Neuronal stem cell (in vitro differentiated cells): ENCODE measurements at regions not wholly inside any gene's neighbourhood (a gene's known extent, or its start where the extent isn't known, plus 50 kb on each side); places are given as distances from the start of the nearest gene placed in this dataset.

Experiments used
- DNase-seq: peaks from one replicate; pipeline ENCODE4 v3.0.0-alpha.2; 2013; ENCODE audit warnings: low spot score
- H2AFZ ChIP-seq: one replicate; pipeline ENCODE4 v1.6.1; 2013; ENCODE audit warnings: mild to moderate bottlenecking, low read length, inconsistent platforms
- H2AK5ac ChIP-seq: 2 replicates; pipeline ENCODE4 v1.6.1; 2013; ENCODE audit warnings: low read depth, mild to moderate bottlenecking, inconsistent platforms, low read length, moderate library complexity, mixed read lengths
- H2BK120ac ChIP-seq: 2 replicates; pipeline ENCODE4 v1.6.1; 2013; ENCODE audit warnings: low read depth, mild to moderate bottlenecking, inconsistent platforms, low read length, moderate library complexity, mixed read lengths
- H2BK12ac ChIP-seq: one replicate; pipeline ENCODE4 v1.6.1; 2013; ENCODE audit warnings: low read length, inconsistent platforms
- H2BK15ac ChIP-seq: 2 replicates; pipeline ENCODE4 v1.6.1; 2013; ENCODE audit warnings: mild to moderate bottlenecking, low read length, inconsistent platforms, mixed read lengths
- H2BK5ac ChIP-seq: one replicate; pipeline ENCODE4 v1.6.1; 2013; ENCODE audit warnings: inconsistent platforms, mild to moderate bottlenecking, low read length, moderate library complexity
- H3K14ac ChIP-seq: one replicate; pipeline ENCODE4 v1.6.1; 2013; ENCODE audit warnings: low read length, inconsistent platforms
- H3K18ac ChIP-seq: 2 replicates; pipeline ENCODE4 v1.6.1; 2013; ENCODE audit warnings: low read length, inconsistent platforms
- H3K23ac ChIP-seq: 2 replicates; pipeline ENCODE4 v1.6.1; 2013; ENCODE audit warnings: low read depth, mild to moderate bottlenecking, mixed read lengths, low read length, inconsistent platforms; ENCODE audit not compliant: poor library complexity
- H3K27ac ChIP-seq: replicated peaks from 3 replicates; pipeline ENCODE4 v1.5.1; 2013; ENCODE audit warnings: low read length, inconsistent platforms
- H3K27me3 ChIP-seq, 3 experiments: 2 replicates each; pipeline ENCODE4 v1.6.1; 2013; ENCODE audit warnings: low read length in 3 of 3, mild to moderate bottlenecking in 2 of 3, inconsistent platforms in 1 of 3, low read depth in 1 of 3, mixed read lengths in 1 of 3, moderate library complexity in 1 of 3; ENCODE audit not compliant: control insufficient read depth in 3 of 3, insufficient read depth in 3 of 3
- H3K36me3 ChIP-seq, 2 donors: replicated peaks in 1 of 2; 2 replicates each; pipeline ENCODE4 v1.6.1; 2013; ENCODE audit warnings: low read length in 2 of 2; ENCODE audit not compliant: control insufficient read depth in 2 of 2, insufficient read depth in 2 of 2
- H3K4ac ChIP-seq: 2 replicates; pipeline ENCODE4 v1.6.1; 2013; ENCODE audit warnings: inconsistent platforms, mild to moderate bottlenecking, low read length, moderate library complexity
- H3K4me1 ChIP-seq, 2 donors: 1 replicate in 1 of 2; 2 replicates in 1 of 2; pipeline ENCODE4 v1.6.1; 2013; ENCODE audit warnings: low read length in 2 of 2, low read depth in 1 of 2; ENCODE audit not compliant: control insufficient read depth in 2 of 2, insufficient read depth in 1 of 2
- H3K4me2 ChIP-seq: one replicate; pipeline ENCODE4 v1.6.1; 2013; ENCODE audit warnings: mild to moderate bottlenecking, low read length, inconsistent platforms; ENCODE audit not compliant: insufficient read depth, poor library complexity, severe bottlenecking
- H3K4me3 ChIP-seq, 2 donors: 2 replicates each; pipeline ENCODE4 v1.5.1; 2013; ENCODE audit warnings: low read length in 2 of 2, mild to moderate bottlenecking in 2 of 2, inconsistent platforms in 1 of 2, moderate library complexity in 1 of 2
- H3K79me1 ChIP-seq: one replicate; pipeline ENCODE4 v1.6.1; 2013; ENCODE audit warnings: low read depth, mild to moderate bottlenecking, inconsistent platforms, low read length, moderate library complexity
- H3K9ac ChIP-seq: one replicate; pipeline ENCODE4 v1.6.1; 2013; ENCODE audit warnings: mild to moderate bottlenecking, low read depth, low read length, inconsistent platforms; ENCODE audit not compliant: poor library complexity
- H3K9me3 ChIP-seq, 2 donors: replicated peaks in 1 of 2; 2 replicates each; pipeline versions ENCODE3 to v1.6.1; 2013; ENCODE audit warnings: low read length in 2 of 2, mild to moderate bottlenecking in 2 of 2, inconsistent platforms in 1 of 2, low read depth in 1 of 2, mixed read lengths in 1 of 2, moderate library complexity in 1 of 2; ENCODE audit not compliant: control insufficient read depth in 2 of 2, insufficient read depth in 1 of 2
- H4K8ac ChIP-seq: one replicate; pipeline ENCODE4 v1.6.1; 2013; ENCODE audit warnings: low read depth, mild to moderate bottlenecking, inconsistent platforms, low read length, moderate library complexity
- H4K91ac ChIP-seq: one replicate; pipeline ENCODE4 v1.6.1; 2013; ENCODE audit warnings: low read length, low read depth, mild to moderate bottlenecking, inconsistent platforms; ENCODE audit not compliant: poor library complexity
- WGBS, 2 donors: extraction: QIAGEN DNeasy Blood & Tissue Kit; methylation state at CpG; one replicate each; pipeline ENCODE4 v1.1.7; 2013; ENCODE audit warnings: missing lambda C conversion rate in 2 of 2, mixed read lengths in 1 of 2; ENCODE audit not compliant: insufficient read length in 2 of 2, insufficient replicate concordance in 1 of 2; ENCODE audit errors: extremely low coverage in 2 of 2; 5-methylcytosine and 5-hydroxymethylcytosine counted together

DNA sequence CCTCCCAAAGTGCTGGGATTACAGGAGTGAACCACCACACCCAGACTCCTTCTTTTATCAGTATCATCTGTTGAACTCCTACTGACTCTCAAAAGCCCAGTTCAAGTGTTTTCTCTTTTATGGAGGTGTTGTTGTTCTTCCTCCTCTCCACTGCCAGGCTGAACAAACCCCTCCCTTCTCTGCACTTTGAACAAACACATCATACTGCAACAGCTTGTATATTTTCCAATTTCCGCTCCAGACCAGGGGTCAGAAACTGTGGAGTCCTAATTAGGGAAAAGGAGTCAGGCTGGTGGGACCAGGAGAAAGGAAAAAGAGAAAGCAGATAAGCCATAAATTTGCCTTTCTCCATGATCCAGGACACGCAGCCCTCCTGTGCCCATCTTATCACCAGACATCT lies 148.1 kb upstream of the HMHB1 start:
- Histone ChIP-seq H3K4me1 (no peaks in the 10 kb centered on the region), H2BK12ac (no peak overlapping the region), H4K8ac (no peak overlapping the region), H2AFZ (no peak overlapping the region), H3K9me3 (no peaks in the 10 kb centered on the region), H3K18ac (no peak overlapping the region), H3K27ac (no peak overlapping the region), H2BK5ac (no peak overlapping the region), H3K4me2 (no peak overlapping the region), H3K79me1 (no peaks in the 10 kb centered on the region), H3K4me3 (no peak overlapping the region), H3K14ac (no peak overlapping the region), H2BK15ac (no peak overlapping the region), H4K91ac (no peak overlapping the region), H3K23ac (no peak overlapping the region), H3K27me3 (no peaks in the 10 kb centered on the region), H2AK5ac (no peak overlapping the region), H2BK120ac (no peak overlapping the region), H3K4ac (no peak overlapping the region), H3K36me3 (no peaks in the 10 kb centered on the region), H3K9ac (no peak overlapping the region)
- no peak for DNase-seq
- no CpG with 5 or more reads among the region's 2 CpGs for WGBS, 2 donors

DNA sequence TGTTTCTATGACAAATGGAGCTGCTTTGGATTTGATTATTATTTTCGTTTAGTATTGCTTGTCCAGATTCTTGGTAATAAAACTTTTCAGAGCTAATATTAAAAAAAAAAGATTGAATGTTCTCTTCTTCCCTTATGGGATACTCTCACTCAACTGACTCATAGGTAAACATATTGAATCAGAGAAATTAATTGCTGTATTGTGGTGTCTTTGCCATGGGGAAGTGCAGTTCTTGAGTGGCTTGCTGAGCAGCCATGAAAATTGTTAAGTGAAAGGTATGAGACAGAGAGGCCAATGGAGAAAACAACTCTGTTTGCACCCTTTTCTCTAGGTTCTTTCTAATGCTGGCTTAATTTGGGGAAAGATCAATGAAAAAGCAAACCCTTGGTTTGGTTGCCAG lies 149.9 kb upstream of the HMHB1 start:
- no CpG with 5 or more reads among the region's 1 CpG for WGBS, 2 donors
- no peak overlapping the region for H3K14ac ChIP-seq
- no peak overlapping the region for H3K27ac ChIP-seq
- no peak overlapping the region for H2BK120ac ChIP-seq
- no peaks in the 10 kb centered on the region for H3K36me3 ChIP-seq
- H3K9me3 ChIP-seq, result no peaks in the 10 kb centered on the region
- no peak overlapping the region for H2BK15ac ChIP-seq
- no peaks in the 10 kb centered on the region for H3K27me3 ChIP-seq
- no peak overlapping the region for H3K18ac ChIP-seq
- no peak overlapping the region for H3K4ac ChIP-seq
- no peaks in the 10 kb centered on the region for H3K4me1 ChIP-seq
- no peak overlapping the region for H2BK12ac ChIP-seq
- H2BK5ac ChIP-seq, result no peak overlapping the region
- no peak for DNase-seq
- no peak overlapping the region for H3K4me3 ChIP-seq
- no peak overlapping the region for H2AK5ac ChIP-seq
- no peaks in the 10 kb centered on the region for H3K79me1 ChIP-seq
- no peak overlapping the region for H4K8ac ChIP-seq
- H3K9ac ChIP-seq, result no peak overlapping the region
- H3K23ac ChIP-seq, result no peak overlapping the region
- no peak overlapping the region for H3K4me2 ChIP-seq
- H2AFZ ChIP-seq, result no peak overlapping the region
- H4K91ac ChIP-seq, result no peak overlapping the region

DNA sequence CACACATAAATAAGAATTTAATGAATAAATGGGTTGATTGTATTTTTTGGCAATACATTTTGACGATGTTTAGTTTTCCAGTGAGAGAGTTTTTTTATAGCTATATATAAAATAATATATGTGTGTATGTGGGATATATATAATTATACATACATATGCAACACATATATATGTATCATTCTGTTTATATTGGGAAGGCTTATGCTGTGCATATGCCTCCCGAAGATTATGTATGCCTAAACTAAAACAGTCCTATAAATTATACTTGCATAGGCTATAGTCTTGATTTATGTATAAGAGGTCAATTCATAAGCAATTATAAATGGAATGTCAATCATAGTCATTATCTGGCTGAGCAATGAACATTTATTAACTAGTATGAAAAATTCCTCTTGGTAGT lies 151.3 kb upstream of the HMHB1 start:
- H3K14ac ChIP-seq, result no peak overlapping the region
- no peak overlapping the region for H3K4ac ChIP-seq
- no peaks in the 10 kb centered on the region for H3K36me3 ChIP-seq
- no peak overlapping the region for H2BK120ac ChIP-seq
- no peak overlapping the region for H4K8ac ChIP-seq
- H3K9me3 ChIP-seq, result no peaks in the 10 kb centered on the region
- no peak for DNase-seq
- H3K79me1 ChIP-seq, result no peaks in the 10 kb centered on the region
- WGBS, 2 donors, result no CpG with 5 or more reads among the region's 2 CpGs
- H3K4me1 ChIP-seq, result no peaks in the 10 kb centered on the region
- no peak overlapping the region for H3K9ac ChIP-seq
- no peak overlapping the region for H2BK12ac ChIP-seq
- no peaks in the 10 kb centered on the region for H3K27me3 ChIP-seq
- H3K4me2 ChIP-seq, result no peak overlapping the region
- H3K27ac ChIP-seq, result no peak overlapping the region
- H3K4me3 ChIP-seq, result no peak overlapping the region
- no peak overlapping the region for H3K23ac ChIP-seq
- H3K18ac ChIP-seq, result no peak overlapping the region
- no peak overlapping the region for H2AFZ ChIP-seq
- H2BK5ac ChIP-seq, result no peak overlapping the region
- H4K91ac ChIP-seq, result no peak overlapping the region
- no peak overlapping the region for H2BK15ac ChIP-seq
- no peak overlapping the region for H2AK5ac ChIP-seq

DNA sequence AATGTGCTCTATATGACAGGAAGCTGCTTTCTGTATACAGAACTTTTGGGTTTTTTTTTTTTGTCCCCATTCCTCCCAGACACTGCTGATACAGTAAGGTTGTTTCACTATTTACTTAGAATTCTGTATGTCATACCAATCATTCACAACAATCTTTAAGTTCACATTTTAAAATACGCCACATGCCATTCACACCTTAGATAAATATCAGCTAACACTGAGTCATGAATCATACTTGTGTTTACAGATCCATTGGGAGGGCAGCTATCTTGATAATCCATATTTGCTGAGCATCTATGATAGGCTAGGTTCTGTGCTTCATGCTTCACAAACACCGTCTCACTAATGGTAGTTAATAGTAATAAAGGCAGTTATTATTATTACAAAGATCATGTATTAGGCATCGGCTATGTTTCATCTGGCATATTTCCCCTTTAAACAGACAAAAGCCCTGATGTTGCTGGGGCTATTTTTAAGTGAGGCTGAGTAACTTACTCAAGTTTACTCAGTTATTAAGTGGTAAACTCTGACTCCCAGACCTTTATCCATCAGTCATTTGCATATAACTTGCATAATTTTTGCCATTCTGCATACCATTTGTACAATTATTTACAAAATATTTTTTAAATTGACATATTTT lies 152.2 kb upstream of the HMHB1 start:
- H3K4me2 ChIP-seq, result no peak overlapping the region
- no peak overlapping the region for H2AK5ac ChIP-seq
- H3K4me1 ChIP-seq, result no peaks in the 10 kb centered on the region
- H3K14ac ChIP-seq, result no peak overlapping the region
- no peak overlapping the region for H3K23ac ChIP-seq
- no peak overlapping the region for H2BK12ac ChIP-seq
- H3K27me3 ChIP-seq, result no peaks in the 10 kb centered on the region
- H4K91ac ChIP-seq, result no peak overlapping the region
- H3K9ac ChIP-seq, result no peak overlapping the region
- no peaks in the 10 kb centered on the region for H3K79me1 ChIP-seq
- H3K36me3 ChIP-seq, result no peaks in the 10 kb centered on the region
- H3K4me3 ChIP-seq, result no peak overlapping the region
- H2BK120ac ChIP-seq, result no peak overlapping the region
- WGBS, 2 donors, result no CpG with 5 or more reads among the region's 3 CpGs
- no peak overlapping the region for H2AFZ ChIP-seq
- H3K9me3 ChIP-seq, result no peaks in the 10 kb centered on the region
- no peak overlapping the region for H2BK15ac ChIP-seq
- H4K8ac ChIP-seq, result no peak overlapping the region
- H3K18ac ChIP-seq, result no peak overlapping the region
- DNase-seq, result no peak
- no peak overlapping the region for H3K4ac ChIP-seq
- H2BK5ac ChIP-seq, result no peak overlapping the region
- H3K27ac ChIP-seq, result no peak overlapping the region
